ENCODE measurements at regions not wholly inside any gene's neighbourhood (a gene's known extent, or its start where the extent isn't known, plus 50 kb on each side); places are given as distances from the start of the nearest gene placed in this dataset.

DNA sequence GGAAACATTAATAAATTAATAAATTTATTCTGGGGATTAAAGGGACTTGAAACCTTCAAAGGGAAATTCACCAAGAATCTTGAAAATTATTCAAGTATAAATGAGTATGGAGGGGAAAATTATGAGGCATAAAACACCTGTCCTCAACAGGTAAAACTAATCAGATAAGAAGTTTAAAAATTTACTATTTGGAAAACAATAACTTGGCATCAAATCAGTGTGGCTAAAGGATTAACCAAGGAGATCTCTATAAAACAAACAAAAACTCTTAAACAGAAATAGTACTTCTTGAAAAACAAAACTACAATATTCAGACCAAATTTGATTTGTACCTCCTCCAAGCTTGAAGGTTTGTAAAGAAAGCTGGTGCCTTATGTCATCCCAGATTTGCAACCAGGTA is 66.4 kb upstream of the ZNF804B start:
- TF ChIP-seq, protein P1, sequence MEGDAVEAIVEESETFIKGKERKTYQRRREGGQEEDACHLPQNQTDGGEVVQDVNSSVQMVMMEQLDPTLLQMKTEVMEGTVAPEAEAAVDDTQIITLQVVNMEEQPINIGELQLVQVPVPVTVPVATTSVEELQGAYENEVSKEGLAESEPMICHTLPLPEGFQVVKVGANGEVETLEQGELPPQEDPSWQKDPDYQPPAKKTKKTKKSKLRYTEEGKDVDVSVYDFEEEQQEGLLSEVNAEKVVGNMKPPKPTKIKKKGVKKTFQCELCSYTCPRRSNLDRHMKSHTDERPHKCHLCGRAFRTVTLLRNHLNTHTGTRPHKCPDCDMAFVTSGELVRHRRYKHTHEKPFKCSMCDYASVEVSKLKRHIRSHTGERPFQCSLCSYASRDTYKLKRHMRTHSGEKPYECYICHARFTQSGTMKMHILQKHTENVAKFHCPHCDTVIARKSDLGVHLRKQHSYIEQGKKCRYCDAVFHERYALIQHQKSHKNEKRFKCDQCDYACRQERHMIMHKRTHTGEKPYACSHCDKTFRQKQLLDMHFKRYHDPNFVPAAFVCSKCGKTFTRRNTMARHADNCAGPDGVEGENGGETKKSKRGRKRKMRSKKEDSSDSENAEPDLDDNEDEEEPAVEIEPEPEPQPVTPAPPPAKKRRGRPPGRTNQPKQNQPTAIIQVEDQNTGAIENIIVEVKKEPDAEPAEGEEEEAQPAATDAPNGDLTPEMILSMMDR (IDR thresholded peaks at IDR 0.05) = no peak
- TF ChIP-seq POLR2A (IDR thresholded peaks at IDR 0.05) = no peak

Data from esophagus squamous epithelium (tissue), 4 donors.